Sigmoid colon (tissue), 6 donors: ENCODE measurements at regions not wholly inside any gene's neighbourhood (a gene's known extent, or its start where the extent isn't known, plus 50 kb on each side); places are given as distances from the start of the nearest gene placed in this dataset.

Experiments used
- DNase-seq: peaks from one replicate; pipeline ENCODE4 v3.0.0-alpha.2; 2019
- H3K27ac ChIP-seq, 4 donors: fragments of 200-600 bp; sonication (generic); one replicate each; pipeline ENCODE4 v1.5.1; 2016 to 2019; ENCODE audit warnings: mild to moderate bottlenecking in 1 of 4
- H3K27me3 ChIP-seq, 3 donors: fragments of 200-600 bp; sonication (generic); one replicate each; pipeline ENCODE4 v1.5.1; 2019; ENCODE audit warnings: mild to moderate bottlenecking in 1 of 3
- H3K36me3 ChIP-seq, 4 donors: fragments of 200-600 bp; sonication (generic); one replicate each; pipeline ENCODE4 v1.5.1; 2016 to 2019
- H3K4me1 ChIP-seq, 4 donors: fragments of 200-600 bp; sonication (generic); one replicate each; pipeline ENCODE4 v1.5.1; 2017 to 2019
- H3K4me3 ChIP-seq, 4 donors: fragments of 200-600 bp; sonication (generic); one replicate each; pipeline ENCODE4 v1.5.1; 2017 to 2019; ENCODE audit warnings: mild to moderate bottlenecking in 2 of 4, moderate library complexity in 1 of 4
- H3K9me3 ChIP-seq, 4 donors: fragments of 200-600 bp in 3 of 4; sonication (generic) in 3 of 4; one replicate each; pipeline versions ENCODE4 v1.5.1 to v1.6.1; 2013 to 2019
- EP300 ChIP-seq, 4 donors: sonication (generic); formaldehyde crosslinking; IDR thresholded peaks; one replicate each; pipeline ENCODE4 v1.6.1; 2017; ENCODE audit warnings: antibody characterized with exemption in 4 of 4
- POLR2A ChIP-seq, 2 donors: fragments of 450-650 bp; IDR thresholded peaks; one replicate each; pipeline ENCODE4 v1.6.1; 2016; ENCODE audit warnings: antibody characterized with exemption in 2 of 2, mild to moderate bottlenecking in 2 of 2, moderate library complexity in 2 of 2
- POLR2AphosphoS5 ChIP-seq, 4 donors: sonication (generic); formaldehyde crosslinking; IDR thresholded peaks; one replicate each; pipeline ENCODE4 v1.6.1; 2017; ENCODE audit warnings: antibody characterized with exemption in 4 of 4
- WGBS, 2 donors: extraction: QIAGEN DNeasy Blood & Tissue Kit; methylation state at CpG; one replicate each; pipeline ENCODE4 v1.1.7; 2013; 5-methylcytosine and 5-hydroxymethylcytosine counted together
- intact Hi-C: fragments of 100-400 bp; cut with DNase I; formaldehyde crosslinking; loops from one replicate; pipeline ENCODE4 v1.15.1; 2023
- TF ChIP-seq, protein P1 (sequence below), 4 experiments: fragments of 450-650 bp in 3 of 4; fragments of 200-600 bp in 1 of 4; IDR thresholded peaks; one replicate each; pipeline ENCODE4 v1.5.1; 2016 to 2019; ENCODE audit warnings: antibody characterized with exemption in 4 of 4, mild to moderate bottlenecking in 3 of 4, moderate library complexity in 2 of 4
- donor health status: healthy with polysubstance abuse.
- donor health status: healthy.

GRCh38 chr5:3933536-3933935 lies 337.9 kb downstream of the IRX1 start:
- WGBS, 2 donors: 91 to 94% methylated on average over 4 of the region's 4 CpGs
- DNase-seq: no peak
- Histone ChIP-seq H3K27ac (no peak overlapping the region), H3K27me3 (no peaks in the 10 kb centered on the region), H3K36me3 (no peaks in the 10 kb centered on the region), H3K4me1 (no peaks in the 10 kb centered on the region), H3K4me3 (no peak overlapping the region), H3K9me3 (peaks cover 0 to 4% (median 0%) of the 10 kb centered on the region in 4 donors)
- intact Hi-C loops: no loop called here
- no peak for TF ChIP-seq POLR2A (IDR thresholded peaks at IDR 0.05)
- TF ChIP-seq EP300 (IDR thresholded peaks at IDR 0.05): no peak
- TF ChIP-seq POLR2AphosphoS5 (IDR thresholded peaks at IDR 0.05): no peak
- TF ChIP-seq, protein P1, sequence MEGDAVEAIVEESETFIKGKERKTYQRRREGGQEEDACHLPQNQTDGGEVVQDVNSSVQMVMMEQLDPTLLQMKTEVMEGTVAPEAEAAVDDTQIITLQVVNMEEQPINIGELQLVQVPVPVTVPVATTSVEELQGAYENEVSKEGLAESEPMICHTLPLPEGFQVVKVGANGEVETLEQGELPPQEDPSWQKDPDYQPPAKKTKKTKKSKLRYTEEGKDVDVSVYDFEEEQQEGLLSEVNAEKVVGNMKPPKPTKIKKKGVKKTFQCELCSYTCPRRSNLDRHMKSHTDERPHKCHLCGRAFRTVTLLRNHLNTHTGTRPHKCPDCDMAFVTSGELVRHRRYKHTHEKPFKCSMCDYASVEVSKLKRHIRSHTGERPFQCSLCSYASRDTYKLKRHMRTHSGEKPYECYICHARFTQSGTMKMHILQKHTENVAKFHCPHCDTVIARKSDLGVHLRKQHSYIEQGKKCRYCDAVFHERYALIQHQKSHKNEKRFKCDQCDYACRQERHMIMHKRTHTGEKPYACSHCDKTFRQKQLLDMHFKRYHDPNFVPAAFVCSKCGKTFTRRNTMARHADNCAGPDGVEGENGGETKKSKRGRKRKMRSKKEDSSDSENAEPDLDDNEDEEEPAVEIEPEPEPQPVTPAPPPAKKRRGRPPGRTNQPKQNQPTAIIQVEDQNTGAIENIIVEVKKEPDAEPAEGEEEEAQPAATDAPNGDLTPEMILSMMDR (IDR thresholded peaks at IDR 0.05): no peak

GRCh38 chr5:3933966-3934365 lies 338.3 kb downstream of the IRX1 start:
- H3K27ac ChIP-seq: no peak overlapping the region

GRCh38 chr5:3943859-3944258 lies 348.2 kb downstream of the IRX1 start:
- Histone ChIP-seq H3K4me1 (no peaks in the 10 kb centered on the region), H3K27ac (no peak overlapping the region), H3K36me3 (no peaks in the 10 kb centered on the region), H3K4me3 (no peak overlapping the region), H3K9me3 (peaks cover 0 to 7% (median 0%) of the 10 kb centered on the region in 4 donors), H3K27me3 (peaks cover 0 to 4% (median 0%) of the 10 kb centered on the region in 3 donors)
- no peak for TF ChIP-seq POLR2A (IDR thresholded peaks at IDR 0.05)
- no peak for TF ChIP-seq POLR2AphosphoS5 (IDR thresholded peaks at IDR 0.05)
- no peak for TF ChIP-seq EP300 (IDR thresholded peaks at IDR 0.05)
- TF ChIP-seq, protein P1 (IDR thresholded peaks at IDR 0.05): no peak
- DNase-seq: no peak
- 93% methylated on average over 2 of the region's 2 CpGs for WGBS, 2 donors
- intact Hi-C loops: no loop called here

More at GRCh38 chr5:3933966-3934365, 338.3 kb downstream of the IRX1 start:
- intact Hi-C loops: no loop called here
- Histone ChIP-seq H3K27me3 (no peaks in the 10 kb centered on the region), H3K4me1 (no peaks in the 10 kb centered on the region), H3K4me3 (no peak overlapping the region), H3K36me3 (no peaks in the 10 kb centered on the region), H3K9me3 (peaks cover 0 to 4% (median 0%) of the 10 kb centered on the region in 4 donors)
- 82 to 84% methylated on average over 2 of the region's 2 CpGs for WGBS, 2 donors
- TF ChIP-seq, protein P1 (IDR thresholded peaks at IDR 0.05): no peak
- no peak for TF ChIP-seq POLR2AphosphoS5 (IDR thresholded peaks at IDR 0.05)
- no peak for TF ChIP-seq EP300 (IDR thresholded peaks at IDR 0.05)
- TF ChIP-seq POLR2A (IDR thresholded peaks at IDR 0.05): no peak
- no peak for DNase-seq

DNA sequence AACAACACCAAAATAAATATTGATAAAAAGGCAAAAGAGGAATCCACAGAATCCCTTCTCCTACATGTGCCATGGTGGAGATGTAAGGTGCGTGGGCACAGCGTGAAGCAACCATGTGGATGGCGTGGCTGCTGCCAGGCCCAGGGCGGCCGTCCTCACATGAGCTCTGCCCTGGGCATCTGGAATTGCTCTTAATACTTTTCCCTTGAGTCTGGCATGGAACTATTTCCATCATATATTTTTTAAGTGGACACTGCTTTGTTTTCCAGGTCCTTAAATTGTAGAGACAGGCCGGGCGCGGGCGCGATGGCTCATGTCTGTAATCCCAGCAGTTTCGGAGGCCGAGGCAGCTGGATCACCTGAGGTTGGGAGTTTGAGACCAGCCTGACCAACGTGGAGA lies 349.3 kb downstream of the IRX1 start:
- DNase-seq: no peak

More for the DNA sequence above, 349.3 kb downstream of the IRX1 start:
- Histone ChIP-seq H3K4me3 (no peak overlapping the region), H3K36me3 (no peaks in the 10 kb centered on the region), H3K9me3 (peaks cover 0 to 10% (median 0%) of the 10 kb centered on the region in 4 donors), H3K27ac (no peak overlapping the region), H3K4me1 (no peaks in the 10 kb centered on the region), H3K27me3 (peaks cover 0 to 4% (median 0%) of the 10 kb centered on the region in 3 donors)
- intact Hi-C loops: no loop called here
- TF ChIP-seq, protein P1 (IDR thresholded peaks at IDR 0.05): no peak
- TF ChIP-seq POLR2A (IDR thresholded peaks at IDR 0.05) (no peak), EP300 (IDR thresholded peaks at IDR 0.05) (no peak), POLR2AphosphoS5 (IDR thresholded peaks at IDR 0.05) (no peak)
- 91 to 93% methylated on average over 13 of the region's 13 CpGs for WGBS, 2 donors
